Osteoblast (primary cell): ENCODE measurements at regions not wholly inside any gene's neighbourhood (a gene's known extent, or its start where the extent isn't known, plus 50 kb on each side); places are given as distances from the start of the nearest gene placed in this dataset.
"Not testable (repeated sequence)": the region's sequence is repeated elsewhere in the genome, so short reads cannot be mapped to it uniquely, and the experiment has no call there.

Source experiments
- DNase-seq: peaks from one replicate; pipeline ENCODE4 v3.0.0; 2011; ENCODE audit warnings: low spot score, mixed read lengths; ENCODE audit not compliant: insufficient read length; ENCODE audit errors: missing footprints
- H2AFZ ChIP-seq: 2 replicates; pipeline ENCODE4 v1.6.0; 2011; ENCODE audit warnings: mild to moderate bottlenecking, low read length
- H3K27ac ChIP-seq: 2 replicates; pipeline ENCODE4 v1.5.1; 2011; ENCODE audit warnings: mild to moderate bottlenecking, low read depth, low read length, moderate library complexity
- H3K27me3 ChIP-seq: 2 replicates; pipeline ENCODE4 v1.6.0; 2012; ENCODE audit warnings: mild to moderate bottlenecking, control low read depth, inconsistent platforms, low read length, moderate library complexity; ENCODE audit not compliant: insufficient read depth
- H3K36me3 ChIP-seq: 2 replicates; pipeline ENCODE4 v1.5.1; 2011; ENCODE audit warnings: mild to moderate bottlenecking, low read length, control low read depth, moderate library complexity; ENCODE audit not compliant: insufficient read depth
- H3K4me1 ChIP-seq: 2 replicates; pipeline ENCODE4 v1.5.1; 2011; ENCODE audit warnings: mild to moderate bottlenecking, low read length, control low read depth, moderate library complexity; ENCODE audit not compliant: insufficient read depth
- H3K4me2 ChIP-seq: 2 replicates; pipeline ENCODE4 v1.6.0; 2011; ENCODE audit warnings: mild to moderate bottlenecking, low read length; ENCODE audit not compliant: insufficient read depth
- H3K4me3 ChIP-seq: fragments of 200-600 bp; sonication (generic); 3 replicates; pipeline ENCODE4 v1.5.1; 2012; ENCODE audit warnings: mild to moderate bottlenecking, low read length, inconsistent platforms; ENCODE audit not compliant: insufficient read depth
- H3K79me2 ChIP-seq: 2 replicates; pipeline ENCODE4 v1.6.0; 2012; ENCODE audit warnings: mild to moderate bottlenecking, low read length, control low read depth, inconsistent platforms; ENCODE audit not compliant: insufficient read depth
- H3K9me3 ChIP-seq: 2 replicates; pipeline ENCODE4 v1.5.1; 2011; ENCODE audit warnings: low read depth, low read length, control low read depth
- H4K20me1 ChIP-seq: 2 replicates; pipeline ENCODE4 v1.6.0; 2012; ENCODE audit warnings: mild to moderate bottlenecking, low read length, control low read depth; ENCODE audit not compliant: insufficient read depth
- CTCF ChIP-seq: IDR thresholded peaks from 2 replicates; pipeline ENCODE4 v1.5.1; 2011; ENCODE audit warnings: mild to moderate bottlenecking, low read depth, low read length, moderate library complexity; ENCODE audit errors: extremely low read depth

- Histone ChIP-seq H3K27ac (no peak overlapping the region), H2AFZ (no peak overlapping the region), H3K79me2 (no peaks in the 10 kb centered on the region), H3K9me3 (no peaks in the 10 kb centered on the region), H3K4me2 (no peak overlapping the region), H3K27me3 (no peaks in the 10 kb centered on the region), H4K20me1 (no peaks in the 10 kb centered on the region), H3K4me3 (no peak overlapping the region), H3K4me1 (no peaks in the 10 kb centered on the region), H3K36me3 (no peaks in the 10 kb centered on the region)
- DNase-seq, result no peak
- no peak for TF ChIP-seq CTCF
Measured at GRCh38 chr13:44780591-44781280, 204.6 kb upstream of the TSC22D1 start.

DNA sequence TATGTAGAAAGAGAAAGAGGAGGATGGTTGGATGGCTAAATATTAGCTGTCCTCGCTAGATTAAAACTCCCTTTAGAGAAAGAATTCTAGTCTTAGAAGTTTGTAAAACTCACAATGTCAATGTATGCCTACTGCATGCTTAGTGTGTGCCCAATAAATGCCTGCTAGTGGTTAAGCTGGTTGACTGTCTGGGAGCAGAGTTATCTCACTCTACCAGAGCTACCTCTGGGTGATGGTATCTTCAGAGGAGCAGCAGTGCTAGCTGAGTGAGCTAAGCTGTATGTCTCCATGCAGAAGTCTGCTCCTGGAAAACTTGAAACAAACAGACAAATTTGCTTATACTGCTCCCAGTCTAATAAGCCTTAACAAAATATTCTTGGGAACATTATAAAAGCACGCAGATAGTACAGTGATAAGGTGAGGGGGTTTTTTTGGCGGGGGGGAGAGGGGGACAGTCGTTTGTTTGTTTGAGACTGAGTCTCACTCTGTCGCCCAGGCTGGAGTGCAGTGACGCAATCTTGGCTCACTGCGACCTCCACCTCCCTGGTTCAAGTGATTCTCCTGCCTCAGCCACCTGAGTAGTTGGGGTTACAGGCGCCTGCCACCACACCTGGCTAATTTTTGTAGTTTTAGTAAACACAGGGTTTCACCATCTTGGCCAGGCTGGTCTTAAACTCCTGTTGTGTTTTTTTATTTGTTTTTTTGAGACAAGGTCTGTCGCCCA, 202.8 kb upstream of the TSC22D1 start:
- Histone ChIP-seq H3K4me3 (no peak overlapping the region), H3K79me2 (no peaks in the 10 kb centered on the region), H4K20me1 (no peaks in the 10 kb centered on the region), H2AFZ (no peak overlapping the region), H3K4me1 (no peaks in the 10 kb centered on the region), H3K36me3 (no peaks in the 10 kb centered on the region), H3K4me2 (no peak overlapping the region), H3K27ac (no peak overlapping the region), H3K27me3 (no peaks in the 10 kb centered on the region), H3K9me3 (no peaks in the 10 kb centered on the region)
- TF ChIP-seq CTCF, result no peak
- DNase-seq, result no peak

DNA sequence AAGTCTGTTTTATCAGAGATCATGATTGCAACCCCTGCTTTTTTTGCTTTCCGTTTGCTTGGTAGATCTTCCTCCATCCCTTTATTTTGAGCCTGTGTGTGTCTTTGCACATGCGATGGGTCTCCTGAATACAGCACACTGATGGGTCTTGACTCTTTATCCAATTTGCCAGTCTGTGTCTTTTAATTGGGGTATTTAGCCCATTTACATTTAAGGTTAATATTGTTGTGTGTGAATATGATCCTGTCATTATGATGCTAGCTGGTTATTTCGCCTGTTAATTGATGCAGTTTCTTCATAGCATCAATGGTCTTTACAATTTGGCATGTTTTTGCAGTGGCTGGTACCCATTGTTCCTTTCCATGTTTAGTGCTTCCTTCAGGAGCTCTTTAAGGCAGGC, 199.2 kb upstream of the TSC22D1 start:
- not testable (repeated sequence) for H3K4me2 ChIP-seq, H3K27ac ChIP-seq, H4K20me1 ChIP-seq, H3K9me3 ChIP-seq, H3K36me3 ChIP-seq, H3K79me2 ChIP-seq, DNase-seq, H3K4me1 ChIP-seq, H2AFZ ChIP-seq, H3K27me3 ChIP-seq, H3K4me3 ChIP-seq

DNA sequence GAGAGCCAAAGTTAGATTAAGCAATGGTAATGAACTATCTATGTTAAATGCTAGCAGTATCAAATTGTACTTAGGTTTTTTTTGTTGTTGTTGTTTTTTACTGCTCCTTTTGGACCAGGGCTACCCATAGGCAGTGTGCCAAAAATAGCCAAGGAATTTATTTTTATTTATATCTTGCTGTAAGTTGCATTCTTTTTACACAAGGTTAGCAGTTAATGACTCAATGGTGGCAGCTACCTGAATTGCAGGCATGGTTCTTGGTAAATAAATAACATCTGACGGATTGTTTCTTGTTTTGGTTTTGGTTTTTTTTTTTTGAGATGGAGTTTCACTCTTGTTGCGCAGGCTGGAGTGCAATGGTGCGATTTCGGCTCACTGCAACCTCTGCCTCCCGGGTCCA, 194.8 kb upstream of the TSC22D1 start:
- Histone ChIP-seq H3K36me3 (no peaks in the 10 kb centered on the region), H3K27me3 (no peaks in the 10 kb centered on the region), H3K79me2 (no peaks in the 10 kb centered on the region), H3K9me3 (no peaks in the 10 kb centered on the region), H3K4me3 (no peak overlapping the region), H3K27ac (no peak overlapping the region), H3K4me1 (peaks cover 11% of the 10 kb centered on the region), H2AFZ (no peak overlapping the region), H3K4me2 (no peak overlapping the region), H4K20me1 (no peaks in the 10 kb centered on the region)
- DNase-seq, result peak; percentile 41
- TF ChIP-seq CTCF, result no peak
